A204.1 (cell line): ENCODE measurements at regions not wholly inside any gene's neighbourhood (a gene's known extent, or its start where the extent isn't known, plus 50 kb on each side); places are given as distances from the start of the nearest gene placed in this dataset.

ENCODE experiments used
- FAIRE-seq: peaks from 2 replicates; lab custom pipeline; 2012; peaks lifted over from hg19 to GRCh38; lab: Jason Lieb, UNC

DNA sequence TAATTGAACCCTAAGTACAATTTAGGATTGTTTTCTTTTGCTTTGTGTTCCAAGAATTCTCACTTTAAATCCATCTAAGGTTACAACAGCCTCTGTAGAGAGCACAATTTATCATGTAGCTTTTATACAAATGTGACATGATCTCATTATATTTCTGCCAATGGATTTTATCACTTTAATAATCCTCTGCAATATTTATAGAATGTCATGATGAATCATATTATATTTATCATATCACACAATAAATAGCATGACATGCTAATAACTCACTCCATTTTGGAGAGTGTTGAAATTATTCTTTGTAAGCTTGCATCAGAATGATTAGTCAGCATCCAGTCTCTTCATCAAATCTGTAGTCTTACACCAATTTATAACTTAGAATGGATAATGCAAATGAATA, 280.6 kb upstream of the ZNF717 start:
- no peak for FAIRE-seq

DNA sequence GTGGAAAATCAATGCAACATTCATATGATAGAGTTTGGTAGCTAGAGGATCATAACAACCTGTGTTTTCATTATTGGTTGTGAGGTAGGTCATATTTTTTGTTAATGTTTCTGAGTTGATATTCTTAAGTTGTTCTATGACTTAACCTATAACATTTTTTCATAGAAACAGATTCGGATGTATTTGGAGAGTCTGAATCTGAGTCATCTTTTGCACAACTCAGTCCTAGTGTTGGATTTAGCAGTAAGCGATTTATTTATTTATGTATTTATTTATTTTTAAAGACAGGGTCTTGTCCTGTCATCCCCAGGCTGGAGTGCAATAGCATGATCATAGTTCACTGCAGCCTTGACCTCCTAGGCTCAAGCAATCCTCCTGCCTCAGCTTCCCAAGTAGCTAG, 292.8 kb upstream of the ZNF717 start:
- no peak for FAIRE-seq

DNA sequence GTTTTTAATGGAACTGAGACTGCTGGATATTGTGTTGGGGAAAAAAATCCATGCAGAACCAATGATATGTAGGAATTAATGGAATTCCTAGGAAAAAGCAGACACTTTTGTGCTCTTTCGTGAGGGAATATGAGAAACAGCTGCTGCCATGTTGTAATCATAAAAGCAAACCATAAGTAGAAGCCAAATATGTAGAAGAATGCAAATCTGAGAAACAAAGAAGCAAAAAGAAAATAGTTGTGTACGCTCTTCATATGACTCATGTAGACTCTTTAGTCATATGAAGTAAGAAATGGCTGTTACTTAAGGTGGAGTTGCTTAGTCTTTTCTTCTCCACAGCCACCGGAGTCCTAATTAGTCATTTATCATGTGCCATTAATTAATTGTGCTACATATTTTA, 298.6 kb upstream of the ZNF717 start:
- FAIRE-seq, result no peak

DNA sequence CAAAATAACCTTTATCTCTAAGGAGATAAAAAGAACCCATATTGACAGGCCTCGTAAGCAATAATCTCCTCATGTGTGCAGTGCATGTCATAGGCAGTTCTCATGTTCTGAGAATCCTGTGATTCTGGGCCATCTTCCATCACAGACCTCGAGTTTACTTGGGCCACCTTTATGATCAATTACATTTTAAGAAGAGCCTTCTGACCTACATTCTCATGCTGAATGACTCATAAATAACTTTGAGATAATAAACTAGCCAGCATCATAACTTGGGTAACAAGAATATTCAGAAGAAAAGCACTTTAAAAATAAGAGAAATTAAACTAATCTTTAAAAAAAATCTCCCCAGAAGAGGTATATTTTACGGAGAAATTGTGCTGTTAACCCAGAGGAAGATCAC, 310.7 kb upstream of the ZNF717 start:
- FAIRE-seq, result no peak

DNA sequence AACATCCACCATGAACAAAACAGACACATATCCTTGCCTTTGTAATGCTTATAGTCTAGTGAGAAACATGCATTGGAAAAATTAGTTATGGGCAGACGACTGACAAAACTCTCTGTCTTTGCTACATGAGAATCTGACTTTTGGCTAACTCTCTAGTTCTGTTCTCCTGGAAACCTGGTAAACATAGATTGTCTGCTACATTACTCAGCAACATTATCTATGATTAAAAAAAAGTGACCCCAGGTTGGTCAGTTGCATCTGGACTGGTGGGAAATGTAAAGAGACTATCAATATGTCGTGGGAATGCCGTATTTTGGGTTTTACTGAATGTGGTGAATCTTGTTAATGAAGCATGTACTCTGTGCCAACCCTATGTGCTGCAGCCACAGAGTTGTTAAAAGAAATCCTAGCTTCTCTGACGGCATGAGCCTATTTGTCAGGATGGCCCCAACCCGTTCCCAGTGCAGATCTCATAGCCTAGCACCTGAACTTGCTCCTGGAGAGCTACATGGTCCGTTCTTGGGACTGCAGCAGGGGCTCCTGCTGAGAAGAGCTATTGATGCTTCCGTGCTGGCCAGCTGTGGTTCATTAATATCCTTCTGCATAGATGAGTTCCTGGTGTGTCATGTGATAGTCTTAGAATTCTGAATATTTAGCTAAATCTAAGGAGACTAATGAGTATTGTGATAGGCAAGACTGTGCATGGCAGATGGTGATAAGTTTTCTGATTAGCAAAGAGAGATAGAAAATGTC, 311.7 kb upstream of the ZNF717 start:
- no peak for FAIRE-seq

DNA sequence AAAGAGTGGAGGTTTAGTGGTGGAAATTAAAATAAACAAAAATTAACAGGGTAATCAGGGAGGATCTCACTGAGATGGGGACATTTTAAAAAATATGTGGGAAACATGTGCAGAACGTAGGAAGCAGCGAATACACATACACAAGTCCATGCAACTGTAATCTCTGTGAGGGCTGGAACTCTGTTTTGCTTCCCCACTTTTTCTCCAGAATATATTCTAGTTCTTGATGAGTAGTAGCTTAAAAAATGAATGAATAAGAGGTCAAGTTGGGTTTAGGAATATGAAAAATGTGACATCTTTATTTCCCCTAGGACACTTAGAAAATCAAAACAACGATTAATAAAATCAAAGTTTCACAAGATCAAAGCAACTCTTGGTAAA, 312.2 kb upstream of the ZNF717 start:
- no peak for FAIRE-seq

DNA sequence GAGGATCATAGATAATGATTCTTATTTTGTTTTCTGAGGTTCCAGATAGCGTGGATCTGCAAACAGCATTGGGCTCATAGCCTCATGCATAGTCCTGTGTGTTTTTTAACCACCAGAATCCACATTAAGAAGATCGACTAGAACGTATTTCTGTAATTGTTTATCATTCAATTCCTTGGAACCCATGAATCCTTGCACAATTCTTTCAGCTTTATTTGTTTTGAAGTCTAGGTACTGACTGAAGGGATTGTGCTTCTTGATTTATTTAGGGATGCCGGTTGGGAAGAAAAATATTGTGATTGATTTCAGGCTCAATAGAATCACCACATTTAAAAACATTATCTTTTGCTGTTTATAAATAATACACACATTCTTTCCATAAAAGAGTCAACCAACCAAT, 314.6 kb upstream of the ZNF717 start:
- FAIRE-seq, result no peak

DNA sequence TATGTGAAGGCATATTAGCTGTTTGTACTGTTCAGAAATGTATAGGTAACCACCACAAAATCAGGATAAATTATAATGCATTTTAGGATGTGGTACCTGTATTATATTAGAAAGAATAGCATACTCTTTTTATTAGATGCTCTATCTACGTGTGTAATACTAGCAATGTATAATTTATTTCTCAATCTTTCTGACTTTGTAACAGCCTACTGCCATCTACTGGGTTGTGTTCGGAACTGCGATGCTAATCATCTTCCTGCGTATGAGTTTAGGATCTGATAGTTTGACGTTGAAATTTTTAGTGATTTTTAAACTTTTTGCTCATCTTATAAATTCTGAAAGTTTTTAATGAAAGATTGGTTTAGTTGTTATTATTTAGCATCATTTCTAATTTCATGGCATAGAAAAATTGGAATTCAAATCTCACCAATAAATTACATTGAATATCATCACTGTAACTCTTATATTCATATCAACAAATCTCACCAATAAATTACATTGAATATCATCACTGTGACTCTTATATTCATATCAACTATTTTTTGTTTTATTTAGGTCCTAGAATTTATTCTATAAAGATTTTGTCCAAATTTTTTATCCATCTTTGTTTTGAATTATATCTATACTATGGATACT, 322.7 kb upstream of the ZNF717 start:
- FAIRE-seq, result peak; percentile 98

DNA sequence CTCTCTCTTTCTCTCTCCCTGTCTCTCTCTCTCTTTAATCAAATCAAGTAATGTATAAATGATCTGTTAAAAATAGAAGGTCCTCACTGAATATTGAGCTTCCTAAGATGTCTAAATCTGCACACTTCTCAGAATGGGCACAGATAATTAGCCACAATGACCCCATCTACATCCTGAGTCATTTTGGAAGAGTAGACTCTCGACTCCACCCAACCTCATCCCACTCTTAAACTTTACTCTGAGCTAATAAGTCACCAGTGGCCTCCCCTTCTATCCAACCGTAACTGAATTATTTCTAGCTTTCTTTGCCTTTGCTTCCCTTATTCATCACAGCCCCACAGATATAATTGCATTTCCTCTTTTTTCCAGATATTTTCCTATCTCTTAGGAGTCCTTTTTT, 326.5 kb upstream of the ZNF717 start:
- no peak for FAIRE-seq

DNA sequence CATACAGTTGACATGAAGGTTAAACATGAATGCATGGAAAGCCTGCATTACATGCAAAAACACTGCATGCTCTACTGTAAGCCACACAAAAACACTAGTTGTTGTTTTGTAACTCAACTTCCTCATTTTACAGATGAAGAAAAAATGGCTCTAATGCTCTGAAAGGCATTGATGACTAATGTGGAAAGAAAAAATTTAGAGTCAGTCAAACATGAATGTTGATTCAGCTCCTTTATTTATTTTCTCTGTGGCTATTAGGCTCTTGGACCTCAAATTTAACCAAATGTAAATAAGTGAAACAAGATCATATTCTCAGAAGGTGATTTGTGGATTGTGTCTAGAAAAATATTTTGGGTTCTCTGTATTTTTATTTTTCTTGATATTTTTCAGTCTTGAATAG, 336.7 kb upstream of the ZNF717 start:
- FAIRE-seq, result no peak

DNA sequence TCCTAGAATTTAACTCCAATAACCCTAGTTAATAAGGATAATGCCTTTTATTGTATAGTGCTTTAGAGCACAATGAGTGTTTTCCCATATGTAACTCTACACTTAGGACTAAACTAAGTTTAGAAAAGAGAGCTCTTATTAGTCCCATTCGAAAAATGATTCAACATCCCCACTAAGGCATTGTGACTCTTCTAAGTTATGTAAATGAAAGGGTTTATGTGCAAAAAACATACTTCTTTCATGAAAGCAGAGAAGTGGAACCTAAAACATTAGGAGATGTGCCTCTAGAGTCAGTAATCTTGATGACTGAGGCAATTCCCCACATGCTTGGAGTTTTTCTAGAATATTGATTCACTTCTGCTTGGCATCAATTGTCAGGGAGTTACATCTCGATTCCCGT, 344.1 kb upstream of the ZNF717 start:
- no peak for FAIRE-seq

DNA sequence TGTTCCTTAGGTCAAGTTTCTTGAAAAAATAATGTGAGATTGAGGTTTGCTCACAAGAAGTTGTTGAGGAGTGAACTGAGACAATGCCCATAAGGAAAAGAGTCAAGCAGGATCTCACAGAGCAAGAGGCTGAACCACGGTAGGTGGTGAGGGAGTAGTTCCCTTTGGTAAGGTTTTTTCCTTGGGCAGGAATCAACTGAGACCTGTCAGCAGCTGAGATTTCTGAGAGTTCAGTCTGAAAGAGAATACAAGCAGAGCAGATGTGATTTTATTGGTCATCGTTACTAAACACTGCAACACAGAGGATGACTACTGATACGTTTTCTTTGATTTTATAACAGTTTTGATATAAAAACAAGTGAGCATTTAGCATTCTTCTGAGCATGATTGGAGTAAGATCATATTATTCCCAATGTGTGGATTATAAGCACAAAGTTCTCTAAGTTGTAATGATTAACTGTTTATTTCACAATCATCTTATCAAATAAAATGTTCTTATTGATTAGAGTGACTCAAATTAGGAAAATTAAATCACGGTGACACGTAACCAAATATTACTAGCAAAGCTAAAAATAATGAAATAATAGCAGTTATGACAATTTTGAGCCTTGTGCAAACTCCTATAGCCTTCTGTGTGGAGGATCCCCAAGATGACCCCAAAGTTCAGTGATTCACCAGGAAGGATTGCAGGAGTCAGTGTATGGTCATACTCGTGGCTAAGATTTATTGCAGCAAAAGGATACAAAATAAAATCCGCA, 346.2 kb upstream of the ZNF717 start:
- FAIRE-seq, result no peak

DNA sequence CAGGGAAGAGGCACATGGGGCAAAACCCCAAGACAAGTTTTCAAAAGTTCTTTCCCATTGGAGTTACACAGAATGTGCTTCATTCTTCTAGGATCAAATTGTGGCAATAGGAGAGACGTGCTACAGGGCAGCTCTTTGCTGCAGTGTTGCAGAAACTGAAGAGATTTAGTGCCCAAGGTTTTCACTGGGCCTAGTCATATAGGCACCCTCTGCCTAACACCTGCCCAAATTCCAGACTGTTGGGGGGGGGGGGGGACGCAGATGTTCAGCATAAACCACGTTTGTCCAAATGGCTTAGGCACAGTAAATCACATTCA, 346.8 kb upstream of the ZNF717 start:
- FAIRE-seq, result no peak

DNA sequence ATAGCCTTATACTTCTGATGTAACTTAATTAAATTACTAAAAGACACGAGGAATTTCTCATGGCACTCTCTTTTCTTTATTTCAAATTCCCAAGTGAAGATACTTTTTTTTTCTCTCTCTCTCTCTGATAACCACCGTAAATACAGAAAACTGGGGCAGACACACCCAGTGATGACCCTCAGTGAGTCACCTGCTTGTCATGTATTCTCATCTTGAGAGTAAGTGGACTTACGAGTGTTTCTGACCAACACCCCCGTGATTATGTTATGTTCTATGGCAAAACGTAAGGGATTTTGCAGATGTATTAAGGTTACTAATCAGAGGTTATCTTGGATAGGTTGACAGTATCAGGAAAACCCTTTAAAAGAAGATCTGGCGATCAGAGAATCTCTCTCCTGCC, 348.8 kb upstream of the ZNF717 start:
- FAIRE-seq, result no peak

DNA sequence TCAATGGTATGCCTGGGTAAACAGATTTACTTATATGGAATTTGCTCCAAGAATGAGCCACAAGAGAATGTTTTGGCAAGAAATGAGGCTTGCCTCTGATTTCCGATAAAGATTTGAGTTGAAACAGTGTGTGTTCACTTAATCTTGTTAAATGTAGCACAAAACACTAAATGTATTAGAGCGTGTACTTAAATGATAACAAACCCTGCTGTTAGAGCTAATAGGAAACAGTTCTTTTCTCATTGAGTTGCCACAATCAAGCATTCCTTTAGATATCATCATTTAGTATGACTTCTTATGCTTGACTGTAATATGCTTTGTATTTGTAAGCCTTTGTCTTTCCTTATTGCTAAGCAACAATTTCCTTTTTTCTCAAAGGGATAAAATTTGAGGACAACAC, 353.6 kb upstream of the ZNF717 start:
- no peak for FAIRE-seq

DNA sequence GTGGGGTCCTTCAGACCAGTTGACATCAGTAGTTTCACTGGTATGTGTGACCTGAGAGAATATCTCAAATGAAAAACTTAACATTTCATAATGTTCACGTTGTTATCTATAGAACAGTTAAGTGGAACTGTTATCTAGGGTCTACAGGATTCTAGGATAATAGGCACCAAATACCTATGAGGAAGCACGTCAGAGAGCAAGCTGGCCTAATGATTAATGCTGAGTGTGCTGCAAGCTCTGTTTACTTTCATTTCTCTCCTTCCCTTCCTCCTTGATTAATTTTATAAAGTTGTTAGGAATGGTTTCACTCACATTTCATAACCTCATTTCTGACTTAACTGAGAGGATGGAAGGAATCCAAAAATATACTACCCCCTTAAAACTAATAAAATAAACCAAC, 362.5 kb upstream of the ZNF717 start:
- FAIRE-seq, result no peak

DNA sequence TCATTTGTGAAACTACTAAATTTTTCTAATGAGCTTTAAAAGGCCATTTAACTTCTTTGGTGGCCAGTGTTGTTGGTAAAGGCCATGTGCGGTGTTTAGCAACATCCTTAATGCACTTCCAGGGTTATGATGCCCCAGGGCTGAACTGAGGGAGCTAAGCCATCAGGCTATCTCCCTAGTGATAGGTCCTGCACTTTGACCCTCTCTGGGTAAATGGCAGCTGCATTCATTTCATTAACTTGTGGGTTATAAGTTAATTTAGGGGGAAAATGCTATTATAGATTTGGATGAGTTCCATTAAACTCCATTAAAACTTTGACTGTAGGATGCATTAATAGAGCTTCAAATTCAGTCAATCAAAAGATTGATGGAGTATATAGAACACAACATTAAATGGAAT, 366.7 kb upstream of the ZNF717 start:
- FAIRE-seq, result no peak

DNA sequence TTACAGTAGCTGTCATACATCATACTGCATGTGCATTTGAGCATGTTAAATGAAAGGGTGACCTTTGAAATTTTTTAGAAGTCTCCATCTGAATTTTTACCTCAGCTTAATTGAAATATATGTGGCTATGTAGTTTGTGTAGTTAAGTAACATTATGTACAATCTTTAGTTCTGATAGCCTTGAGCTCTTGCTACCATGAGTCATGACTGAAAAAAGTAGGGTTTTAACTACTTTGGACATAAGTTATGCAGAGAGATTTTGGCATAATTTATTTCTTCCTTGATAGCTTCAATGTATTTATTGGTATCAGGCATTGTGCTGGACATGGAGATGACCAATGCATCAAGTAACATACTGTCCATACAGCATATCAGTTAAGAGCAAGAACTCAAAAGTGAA, 376.5 kb upstream of the ZNF717 start:
- FAIRE-seq, result no peak

DNA sequence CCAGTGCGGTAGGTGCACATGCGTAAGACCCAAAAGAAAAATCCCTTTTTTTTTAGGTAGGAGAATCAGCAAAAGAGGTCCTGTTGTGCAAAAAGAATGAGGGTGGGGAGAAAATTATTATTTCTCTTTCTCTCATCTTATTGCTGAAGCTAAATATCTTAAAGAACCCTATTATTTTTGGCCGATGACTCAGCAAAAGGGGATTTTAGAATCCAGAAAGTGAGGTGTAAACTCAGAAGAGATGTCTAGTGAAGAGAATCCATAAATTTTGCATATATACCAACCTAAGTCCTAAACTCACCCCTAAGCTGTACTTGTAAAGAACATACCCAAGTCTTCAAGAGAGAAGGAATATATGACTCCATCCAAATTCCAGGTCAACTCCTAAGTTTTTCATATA, 386.3 kb upstream of the ZNF717 start:
- no peak for FAIRE-seq

DNA sequence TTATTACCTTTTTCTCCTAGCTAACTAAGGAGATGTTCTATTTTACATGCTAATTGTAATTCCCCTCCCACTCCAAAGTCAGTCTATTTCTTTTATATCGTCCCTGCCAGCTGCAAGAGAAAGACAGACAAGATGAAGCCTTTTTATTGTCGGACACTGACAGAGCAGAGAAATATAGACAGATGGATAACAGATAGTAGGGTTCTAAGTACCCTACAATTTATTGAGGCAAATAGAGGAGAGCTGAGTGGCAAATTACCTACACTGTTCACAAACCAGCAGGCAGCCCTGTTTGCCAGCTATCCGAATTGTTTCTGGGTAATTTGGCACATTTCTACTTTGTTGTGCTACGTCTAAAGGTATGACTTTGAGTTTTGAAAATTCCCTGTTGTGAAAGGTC, 392.3 kb upstream of the ZNF717 start:
- no peak for FAIRE-seq

DNA sequence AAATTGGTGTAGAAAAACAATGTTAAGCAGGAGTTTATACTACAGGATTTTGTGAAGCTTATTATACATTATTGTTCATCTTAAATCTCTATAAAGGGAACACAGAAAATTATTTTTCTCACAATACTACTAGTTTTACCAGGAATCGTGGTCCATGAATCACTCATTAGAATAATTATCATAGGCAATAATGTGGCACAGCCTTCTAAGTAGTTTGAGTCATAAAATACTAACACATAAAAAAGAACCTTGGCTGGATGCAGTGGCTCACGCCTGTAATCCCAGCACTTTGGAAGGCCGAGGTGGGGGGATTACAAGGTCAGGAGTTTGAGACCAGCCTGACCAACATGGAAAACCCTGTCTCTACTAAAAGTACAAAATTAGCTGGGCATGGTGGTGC, 393.1 kb upstream of the ZNF717 start:
- FAIRE-seq, result no peak

DNA sequence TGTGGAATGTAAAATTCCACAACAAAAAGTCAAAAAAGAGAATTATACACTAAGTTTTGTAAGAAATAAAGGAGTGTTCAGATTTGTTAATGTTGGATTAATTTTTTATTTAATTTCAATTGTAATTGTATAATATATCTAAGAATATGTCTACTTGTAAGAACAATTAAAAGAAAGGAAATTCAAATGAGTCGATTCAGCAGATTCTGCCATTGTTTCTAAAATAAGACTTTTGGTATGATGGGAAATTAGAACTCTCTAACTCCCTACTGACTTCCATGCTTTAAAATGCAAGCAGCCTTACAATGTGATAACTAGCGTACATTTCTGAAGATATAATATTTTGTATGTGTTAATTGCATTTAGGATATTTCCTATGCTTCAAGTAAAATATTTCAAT, 395.9 kb upstream of the ZNF717 start:
- FAIRE-seq, result no peak

DNA sequence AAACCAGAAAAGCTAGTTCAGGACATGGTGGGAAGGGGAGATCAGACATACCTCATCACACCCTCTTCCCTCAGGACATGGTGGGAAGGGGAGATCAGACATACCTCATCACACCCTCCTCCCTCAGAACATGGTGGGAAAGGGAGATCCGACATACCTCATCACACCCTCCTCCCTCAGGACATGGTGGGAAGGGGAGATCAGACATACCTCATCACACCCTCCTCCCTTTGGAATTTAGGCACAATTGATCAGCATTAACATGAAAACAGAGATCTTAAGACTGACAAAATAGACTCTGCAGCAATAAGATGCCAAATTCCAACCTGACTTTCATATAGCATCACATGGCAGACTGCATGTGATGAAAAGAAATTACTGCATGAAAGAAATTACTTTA, 412.7 kb upstream of the ZNF717 start:
- FAIRE-seq, result no peak

DNA sequence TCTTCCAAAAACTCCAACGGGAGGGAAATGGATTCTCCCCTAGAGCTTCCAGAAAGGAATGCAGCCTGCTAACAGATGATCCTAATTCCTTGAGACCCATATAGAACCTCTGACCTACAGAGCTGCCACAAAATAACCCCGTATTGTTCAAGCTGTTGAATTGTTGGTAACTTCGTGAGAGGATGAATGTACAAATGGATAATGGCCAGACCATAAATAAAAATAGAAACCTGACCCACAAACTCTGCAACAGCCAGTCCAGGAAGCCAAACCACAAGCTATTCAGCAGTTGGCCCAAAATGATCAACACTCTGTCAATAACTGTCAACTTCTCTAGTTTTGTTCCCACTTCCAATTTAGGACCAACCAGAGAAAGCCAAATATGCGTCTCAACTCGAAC, 414.0 kb upstream of the ZNF717 start:
- no peak for FAIRE-seq
